Ureter (tissue), 1 donor: ENCODE measurements at regions not wholly inside any gene's neighbourhood (a gene's known extent, or its start where the extent isn't known, plus 50 kb on each side); places are given as distances from the start of the nearest gene placed in this dataset.

ENCODE experiments used
- DNase-seq: peaks from one replicate; pipeline ENCODE4 v3.0.0-alpha.2; 2020; ENCODE audit warnings: low spot score
- donor health status: DM: yes; HTN: yes; CAD: no.

GRCh38 chr10:83165265-83165664, 974.0 kb upstream of the GHITM start:
- no peak for DNase-seq

GRCh38 chr10:83166344-83166743, 973.0 kb upstream of the GHITM start:
- DNase-seq: no peak

GRCh38 chr10:83167081-83167480, 972.2 kb upstream of the GHITM start:
- DNase-seq: no peak

- DNase-seq: no peak
Observed at GRCh38 chr10:83176901-83177300, 962.4 kb upstream of the GHITM start.

GRCh38 chr10:83178526-83178925, 960.8 kb upstream of the GHITM start:
- no peak for DNase-seq

GRCh38 chr10:83179371-83179770, 959.9 kb upstream of the GHITM start:
- DNase-seq: no peak

GRCh38 chr10:83182076-83182475, 957.2 kb upstream of the GHITM start:
- DNase-seq: no peak

- DNase-seq: no peak
Observed at GRCh38 chr10:83184641-83185040, 954.7 kb upstream of the GHITM start.

GRCh38 chr10:83190614-83191013, 948.7 kb upstream of the GHITM start:
- no peak for DNase-seq

GRCh38 chr10:83193026-83193425, 946.3 kb upstream of the GHITM start:
- DNase-seq: no peak

GRCh38 chr10:83195021-83195420, 944.3 kb upstream of the GHITM start:
- no peak for DNase-seq

- DNase-seq: no peak
Observed at GRCh38 chr10:83199374-83199773, 939.9 kb upstream of the GHITM start.

GRCh38 chr10:83205861-83206260, 933.4 kb upstream of the GHITM start:
- DNase-seq: no peak

GRCh38 chr10:83212632-83213334, 926.5 kb upstream of the GHITM start:
- DNase-seq: no peak

GRCh38 chr10:83214136-83214535, 925.2 kb upstream of the GHITM start:
- DNase-seq: no peak

- DNase-seq: no peak
Observed at GRCh38 chr10:83218205-83218604, 921.1 kb upstream of the GHITM start.

GRCh38 chr10:83222300-83222699, 917.0 kb upstream of the GHITM start:
- no peak for DNase-seq

GRCh38 chr10:83222832-83223742, 916.2 kb upstream of the GHITM start:
- DNase-seq: no peak

- DNase-seq: no peak
Observed at GRCh38 chr10:83225781-83226180, 913.5 kb upstream of the GHITM start.

- no peak for DNase-seq
Observed at GRCh38 chr10:83229991-83230390, 909.3 kb upstream of the GHITM start.

- no peak for DNase-seq
Observed at GRCh38 chr10:83233691-83234090, 905.6 kb upstream of the GHITM start.

GRCh38 chr10:83248106-83248631, 891.1 kb upstream of the GHITM start:
- DNase-seq: no peak

GRCh38 chr10:83250396-83250795, 888.9 kb upstream of the GHITM start:
- no peak for DNase-seq
